Adrenal gland (tissue), 9 donors: ENCODE measurements at regions not wholly inside any gene's neighbourhood (a gene's known extent, or its start where the extent isn't known, plus 50 kb on each side); places are given as distances from the start of the nearest gene placed in this dataset.
A peak's percentile ranks its signal among the peaks of the same experiment; 100 is the strongest.

Experiments
- DNase-seq, 7 donors: peaks; one replicate each; pipeline ENCODE4 v3.0.0-alpha.2; 2019 to 2020
- H3K27ac ChIP-seq, 5 donors: fragments of 200-600 bp; sonication (generic) in 4 of 5; 1 replicate in 3 of 5; 2 replicates in 2 of 5; pipeline versions ENCODE4 v1.5.1 to v1.8.0; 2016 to 2020; ENCODE audit warnings: mild to moderate bottlenecking in 1 of 5
- H3K27me3 ChIP-seq: fragments of 200-600 bp; 2 replicates; pipeline ENCODE4 v1.8.0; 2021
- H3K36me3 ChIP-seq, 2 donors: fragments of 200-600 bp; replicated peaks in 1 of 2; 1 replicate in 1 of 2; 2 replicates in 1 of 2; pipeline versions ENCODE4 v1.5.1 to v1.8.0; 2018 to 2022
- H3K4me1 ChIP-seq, 2 donors: fragments of 200-600 bp; replicated peaks in 1 of 2; 1 replicate in 1 of 2; 2 replicates in 1 of 2; pipeline versions ENCODE4 v1.5.1 to v1.8.0; 2018 to 2021
- H3K4me3 ChIP-seq, 4 donors: fragments of 200-600 bp; sonication (generic) in 3 of 4; one replicate each; pipeline ENCODE4 v1.5.1; 2016 to 2018
- H3K9me3 ChIP-seq, 3 donors: fragments of 200-600 bp; sonication (generic) in 1 of 3; replicated peaks in 1 of 3; 1 replicate in 2 of 3; 2 replicates in 1 of 3; pipeline versions ENCODE4 v1.5.1 to v1.8.0; 2016 to 2021
- POLR2A ChIP-seq, 2 donors: fragments of 450-650 bp; IDR thresholded peaks; one replicate each; pipeline ENCODE4 v1.6.1; 2017; ENCODE audit warnings: antibody characterized with exemption in 2 of 2, mild to moderate bottlenecking in 2 of 2, moderate library complexity in 1 of 2
- WGBS, 4 donors: extraction: QIAGEN DNeasy Blood & Tissue Kit in 2 of 4; methylation state at CpG; one replicate each; pipeline versions ENCODE4 v1.1.5 to v1.1.7; 2013 to 2017; 5-methylcytosine and 5-hydroxymethylcytosine counted together
- intact Hi-C, 2 donors: fragments of 100-400 bp; cut with DNase I; formaldehyde crosslinking; loops; one replicate each; pipeline versions ENCODE4 v1.14.1 to v1.15.0; 2022 to 2023
- TF ChIP-seq, protein P1 (sequence below), 6 experiments: fragments of 450-650 bp in 4 of 6; fragments of 200-600 bp in 2 of 6; sonication (generic) in 1 of 6; IDR thresholded peaks; 1 replicate in 5 of 6; 2 replicates in 1 of 6; pipeline versions ENCODE4 v1.5.1 to v1.8.0; 2016 to 2021; ENCODE audit warnings: antibody characterized with exemption in 6 of 6, mild to moderate bottlenecking in 2 of 6, moderate library complexity in 1 of 6
- donor health status: healthy with polysubstance abuse.
- donor health status: Bipolar disorder and iron deficiency.
- donor health status: DM: yes; HTN: yes; CAD: no.
- donor health status: DM: no; HTN: no; CAD: no.
- donor health status: DM: no; HTN: no; CAD: no.

DNA sequence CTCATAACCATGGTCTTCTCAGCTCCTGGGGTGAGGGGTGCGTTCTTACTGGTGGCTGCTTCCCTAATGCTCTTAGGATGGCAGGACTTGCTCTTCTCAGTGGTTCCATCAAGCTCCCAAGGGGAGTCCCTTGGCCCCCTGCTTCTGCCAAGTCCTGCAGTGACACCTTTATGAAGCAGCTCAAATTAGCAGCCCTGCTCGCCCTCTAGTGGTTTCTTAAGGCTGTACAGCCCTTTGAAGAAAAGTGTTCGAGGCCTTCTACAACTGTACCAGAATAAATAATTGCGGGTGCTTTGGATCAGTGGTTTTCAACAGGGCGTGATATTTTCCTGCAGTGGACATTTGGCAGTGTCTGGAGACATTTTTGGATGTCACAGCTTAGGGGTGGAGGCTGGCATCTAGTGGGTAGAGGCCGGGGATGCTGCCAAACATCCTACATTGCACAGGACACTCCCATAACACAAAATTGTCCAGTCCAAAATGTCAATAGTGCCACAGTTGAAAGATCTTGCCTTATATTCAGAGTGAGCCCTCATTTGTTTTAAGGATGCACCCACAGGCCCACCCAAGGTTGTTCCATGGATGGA is 204.7 kb upstream of the S100G start:
- no peak overlapping the region for H3K27ac ChIP-seq
- peak in 6 of 7 donors; percentile 18 to 54 (median 30) for DNase-seq
- no peaks in the 10 kb centered on the region for H3K9me3 ChIP-seq
- intact Hi-C loops, result loop anchor here in 1 of 2 donors (10.0 kb wide), 2 partner anchors 230 to 320 kb away; partner anchors contain the start of gene GRPR
- no peaks in the 10 kb centered on the region for H3K36me3 ChIP-seq
- TF ChIP-seq, protein P1, sequence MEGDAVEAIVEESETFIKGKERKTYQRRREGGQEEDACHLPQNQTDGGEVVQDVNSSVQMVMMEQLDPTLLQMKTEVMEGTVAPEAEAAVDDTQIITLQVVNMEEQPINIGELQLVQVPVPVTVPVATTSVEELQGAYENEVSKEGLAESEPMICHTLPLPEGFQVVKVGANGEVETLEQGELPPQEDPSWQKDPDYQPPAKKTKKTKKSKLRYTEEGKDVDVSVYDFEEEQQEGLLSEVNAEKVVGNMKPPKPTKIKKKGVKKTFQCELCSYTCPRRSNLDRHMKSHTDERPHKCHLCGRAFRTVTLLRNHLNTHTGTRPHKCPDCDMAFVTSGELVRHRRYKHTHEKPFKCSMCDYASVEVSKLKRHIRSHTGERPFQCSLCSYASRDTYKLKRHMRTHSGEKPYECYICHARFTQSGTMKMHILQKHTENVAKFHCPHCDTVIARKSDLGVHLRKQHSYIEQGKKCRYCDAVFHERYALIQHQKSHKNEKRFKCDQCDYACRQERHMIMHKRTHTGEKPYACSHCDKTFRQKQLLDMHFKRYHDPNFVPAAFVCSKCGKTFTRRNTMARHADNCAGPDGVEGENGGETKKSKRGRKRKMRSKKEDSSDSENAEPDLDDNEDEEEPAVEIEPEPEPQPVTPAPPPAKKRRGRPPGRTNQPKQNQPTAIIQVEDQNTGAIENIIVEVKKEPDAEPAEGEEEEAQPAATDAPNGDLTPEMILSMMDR (IDR thresholded peaks at IDR 0.05), result peak; percentile 29 to 63 (median 50)
- no peak for TF ChIP-seq POLR2A (IDR thresholded peaks at IDR 0.05)
- H3K4me3 ChIP-seq, result no peak overlapping the region
- peaks cover 5% of the 10 kb centered on the region for H3K27me3 ChIP-seq
- H3K4me1 ChIP-seq, result no peaks in the 10 kb centered on the region
- 35 to 42% (median 37%) methylated on average over 5 to 6 of the region's 6 CpGs; no CpG with 5 or more reads in 1 of the 4 donors for WGBS, 4 donors

DNA sequence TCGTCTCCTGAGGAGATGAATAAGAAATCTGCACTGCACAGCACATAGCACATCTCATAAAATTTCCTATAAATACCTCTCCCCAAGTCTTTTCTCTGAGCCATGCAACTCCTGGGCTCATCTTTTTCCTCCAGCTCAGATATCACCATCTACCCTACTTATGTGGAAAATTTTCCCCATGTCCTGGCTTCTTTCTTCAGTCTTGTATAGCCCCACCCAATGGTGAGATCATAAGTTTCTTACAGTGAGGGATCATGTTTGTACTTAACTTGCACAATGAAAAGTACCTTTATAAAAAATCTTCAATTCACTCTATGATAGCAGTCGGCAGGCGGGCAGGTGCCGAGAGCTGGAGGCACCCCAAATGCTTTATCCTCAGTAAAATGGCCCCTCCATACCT is 198.6 kb upstream of the S100G start:
- Histone ChIP-seq H3K27me3 (peaks cover 5% of the 10 kb centered on the region), H3K36me3 (no peaks in the 10 kb centered on the region), H3K4me3 (no peak overlapping the region), H3K9me3 (no peaks in the 10 kb centered on the region), H3K27ac (no peak overlapping the region), H3K4me1 (no peaks in the 10 kb centered on the region)
- no peak for DNase-seq
- no peak for TF ChIP-seq POLR2A (IDR thresholded peaks at IDR 0.05)
- TF ChIP-seq, protein P1 (IDR thresholded peaks at IDR 0.05), result no peak
- intact Hi-C loops, result no loop called here
- WGBS, 4 donors, result 87 to 93% (median 92%) methylated on average over 3 to 4 of the region's 4 CpGs

DNA sequence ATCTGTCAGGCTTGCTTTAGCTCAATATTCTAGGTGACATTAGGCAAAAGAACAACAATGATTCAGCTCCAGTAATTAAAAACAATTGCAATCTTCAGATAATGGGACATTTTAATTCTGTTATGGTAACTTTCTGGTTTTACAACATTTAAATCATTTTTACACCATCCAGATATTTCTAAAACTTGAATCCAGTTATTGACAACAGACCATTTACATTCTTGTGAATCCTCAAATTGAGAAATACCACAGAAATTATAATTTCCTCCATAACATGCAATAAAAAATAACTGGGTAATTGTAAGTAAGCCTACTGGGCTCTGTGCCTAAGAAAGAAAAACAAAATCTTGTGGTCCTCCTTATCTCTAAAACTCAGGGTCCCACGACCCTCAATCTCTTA is 195.0 kb upstream of the S100G start:
- no peak for DNase-seq
- Histone ChIP-seq H3K9me3 (no peaks in the 10 kb centered on the region), H3K27ac (no peak overlapping the region), H3K4me1 (no peaks in the 10 kb centered on the region), H3K4me3 (no peak overlapping the region), H3K36me3 (no peaks in the 10 kb centered on the region), H3K27me3 (no peaks in the 10 kb centered on the region)
- intact Hi-C loops, result no loop called here
- WGBS, 4 donors, result 44 to 67% (median 58%) methylated on average over 1 of the region's 1 CpG
- TF ChIP-seq POLR2A (IDR thresholded peaks at IDR 0.05), result no peak
- TF ChIP-seq, protein P1 (IDR thresholded peaks at IDR 0.05), result no peak

DNA sequence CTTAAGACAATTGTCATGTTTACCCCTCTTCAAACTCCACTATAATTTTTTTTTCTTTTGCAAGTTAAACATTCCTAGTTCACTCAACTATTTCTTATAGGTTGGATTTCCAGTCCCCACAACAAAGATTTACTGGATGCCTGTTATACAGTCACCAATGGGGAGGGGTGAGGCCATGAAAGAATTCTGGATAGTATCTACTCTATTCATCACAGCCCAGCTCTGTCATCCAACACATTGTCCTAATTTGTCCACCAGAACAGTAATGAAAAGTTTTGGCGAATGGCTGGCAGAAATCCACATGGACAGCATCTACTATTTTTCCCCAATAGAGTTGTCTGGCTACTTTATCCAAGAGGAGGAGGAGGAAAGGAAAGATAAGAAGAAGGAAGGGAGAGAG is 192.7 kb upstream of the S100G start:
- H3K27ac ChIP-seq, result no peak overlapping the region
- WGBS, 4 donors, result 82 to 92% (median 87%) methylated on average over 1 of the region's 1 CpG
- H3K36me3 ChIP-seq, result no peaks in the 10 kb centered on the region
- no peaks in the 10 kb centered on the region for H3K9me3 ChIP-seq
- TF ChIP-seq POLR2A (IDR thresholded peaks at IDR 0.05), result no peak
- TF ChIP-seq, protein P1 (IDR thresholded peaks at IDR 0.05), result no peak
- no peaks in the 10 kb centered on the region for H3K27me3 ChIP-seq
- no peaks in the 10 kb centered on the region for H3K4me1 ChIP-seq
- no peak overlapping the region for H3K4me3 ChIP-seq
- no peak for DNase-seq
- intact Hi-C loops, result no loop called here
